GM12873 (cell line): ENCODE measurements at regions not wholly inside any gene's neighbourhood (a gene's known extent, or its start where the extent isn't known, plus 50 kb on each side); places are given as distances from the start of the nearest gene placed in this dataset.

Experiments used
- TF ChIP-seq, protein P1 (sequence below): IDR thresholded peaks from 2 replicates; pipeline ENCODE4 v1.5.1; 2012; ENCODE audit warnings: low read depth, mild to moderate bottlenecking, moderate library complexity, low read length, control low read depth; ENCODE audit not compliant: insufficient read depth; ENCODE audit errors: missing control alignments

DNA sequence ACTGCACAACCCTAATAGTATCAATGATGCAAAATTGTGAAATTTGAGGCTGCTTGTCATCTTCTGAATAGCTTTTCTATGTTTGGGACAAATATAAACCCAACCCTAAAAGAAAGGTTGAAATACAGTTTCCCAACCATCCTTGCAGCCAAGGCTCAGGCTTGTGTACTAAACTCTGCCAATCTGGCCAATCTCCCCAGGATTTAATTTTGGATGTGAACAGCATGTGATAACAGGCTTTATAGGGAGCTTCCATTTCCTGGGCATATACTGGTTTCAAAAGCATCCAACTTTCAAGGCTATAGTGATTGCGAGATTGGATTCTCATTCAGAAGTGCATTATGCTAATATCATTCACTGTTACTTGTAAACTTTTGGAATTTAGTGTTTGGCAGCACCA is 55.7 kb upstream of the MUCL1 start:
- TF ChIP-seq, protein P1, sequence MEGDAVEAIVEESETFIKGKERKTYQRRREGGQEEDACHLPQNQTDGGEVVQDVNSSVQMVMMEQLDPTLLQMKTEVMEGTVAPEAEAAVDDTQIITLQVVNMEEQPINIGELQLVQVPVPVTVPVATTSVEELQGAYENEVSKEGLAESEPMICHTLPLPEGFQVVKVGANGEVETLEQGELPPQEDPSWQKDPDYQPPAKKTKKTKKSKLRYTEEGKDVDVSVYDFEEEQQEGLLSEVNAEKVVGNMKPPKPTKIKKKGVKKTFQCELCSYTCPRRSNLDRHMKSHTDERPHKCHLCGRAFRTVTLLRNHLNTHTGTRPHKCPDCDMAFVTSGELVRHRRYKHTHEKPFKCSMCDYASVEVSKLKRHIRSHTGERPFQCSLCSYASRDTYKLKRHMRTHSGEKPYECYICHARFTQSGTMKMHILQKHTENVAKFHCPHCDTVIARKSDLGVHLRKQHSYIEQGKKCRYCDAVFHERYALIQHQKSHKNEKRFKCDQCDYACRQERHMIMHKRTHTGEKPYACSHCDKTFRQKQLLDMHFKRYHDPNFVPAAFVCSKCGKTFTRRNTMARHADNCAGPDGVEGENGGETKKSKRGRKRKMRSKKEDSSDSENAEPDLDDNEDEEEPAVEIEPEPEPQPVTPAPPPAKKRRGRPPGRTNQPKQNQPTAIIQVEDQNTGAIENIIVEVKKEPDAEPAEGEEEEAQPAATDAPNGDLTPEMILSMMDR, result no peak

DNA sequence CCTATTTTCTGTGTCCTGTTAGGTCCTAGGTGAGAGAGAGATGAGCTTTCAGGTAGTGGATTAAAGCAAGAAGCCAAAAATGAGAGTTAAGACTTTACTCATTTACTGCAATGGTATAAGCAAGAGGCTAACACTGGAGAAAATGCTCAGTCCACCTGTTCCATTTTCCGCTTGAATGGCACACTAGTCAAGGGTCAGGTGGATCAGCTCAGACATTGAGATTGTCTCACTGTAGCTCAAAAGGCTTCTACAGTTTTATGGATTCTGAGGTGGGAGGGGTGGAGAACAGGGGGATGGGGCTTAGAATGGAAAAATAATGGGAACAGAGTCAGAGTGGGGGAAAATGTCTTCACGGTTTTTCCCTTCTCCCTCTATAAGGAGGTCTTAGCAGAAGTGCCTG is 57.3 kb upstream of the MUCL1 start:
- TF ChIP-seq, protein P1, result no peak

DNA sequence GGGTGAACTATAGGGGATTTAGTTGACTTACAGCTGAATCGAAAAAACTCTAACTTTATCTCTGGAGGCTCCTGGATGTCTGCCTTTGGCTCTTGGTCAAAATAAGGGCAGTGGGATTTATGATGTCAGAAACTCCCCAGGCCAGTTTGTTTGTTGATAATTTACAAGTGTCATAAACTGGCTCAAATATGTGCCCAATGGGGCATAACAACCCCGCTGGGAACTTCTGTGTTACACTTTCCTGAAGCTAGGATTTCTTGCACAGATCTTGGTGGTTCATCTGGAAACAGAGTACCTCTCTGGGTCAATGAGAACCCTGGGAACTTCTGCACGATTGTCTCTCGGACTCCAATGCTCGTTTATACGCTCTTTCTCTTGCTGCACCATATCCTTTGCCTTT is 58.7 kb upstream of the MUCL1 start:
- TF ChIP-seq, protein P1, result no peak

DNA sequence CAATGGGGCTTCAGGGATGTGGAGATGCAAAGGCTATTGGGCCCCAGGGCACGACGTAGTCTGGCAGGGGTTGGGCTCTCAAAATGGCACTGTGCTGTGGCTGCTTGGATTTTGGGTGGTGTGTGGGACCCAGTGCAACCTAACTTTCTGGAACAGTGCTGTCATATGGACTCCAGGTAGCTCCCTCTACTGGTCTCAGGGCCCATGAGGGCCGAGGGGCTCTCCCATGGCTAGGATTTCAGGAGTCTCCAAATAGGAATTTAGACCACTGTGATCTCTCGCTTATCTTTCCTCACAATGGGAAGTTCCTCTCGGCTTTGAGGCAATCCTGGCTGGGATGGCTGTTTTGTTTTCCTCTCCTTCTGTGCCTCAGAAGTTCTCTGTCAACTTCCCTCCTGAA is 68.2 kb upstream of the MUCL1 start:
- TF ChIP-seq, protein P1, result no peak

DNA sequence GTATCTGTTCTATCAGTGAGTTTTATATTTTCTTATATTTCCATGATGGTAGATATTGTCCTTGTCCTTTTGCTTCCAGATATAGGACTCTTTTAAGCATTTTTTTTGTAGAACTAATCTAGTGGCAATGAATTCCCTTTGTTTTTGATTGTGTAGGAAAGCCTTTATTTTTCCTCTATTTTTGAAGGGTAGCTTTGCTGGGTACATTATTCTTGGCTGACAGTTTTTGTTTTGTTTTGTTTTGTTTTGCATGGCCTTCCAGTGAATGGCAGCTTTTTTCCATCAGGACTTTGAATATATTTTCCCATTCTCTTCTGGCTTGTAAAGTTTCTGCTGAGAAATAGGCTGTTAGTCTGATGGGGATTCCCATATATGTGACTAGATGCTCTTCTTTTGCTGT is 70.2 kb upstream of the MUCL1 start:
- TF ChIP-seq, protein P1, result no peak

DNA sequence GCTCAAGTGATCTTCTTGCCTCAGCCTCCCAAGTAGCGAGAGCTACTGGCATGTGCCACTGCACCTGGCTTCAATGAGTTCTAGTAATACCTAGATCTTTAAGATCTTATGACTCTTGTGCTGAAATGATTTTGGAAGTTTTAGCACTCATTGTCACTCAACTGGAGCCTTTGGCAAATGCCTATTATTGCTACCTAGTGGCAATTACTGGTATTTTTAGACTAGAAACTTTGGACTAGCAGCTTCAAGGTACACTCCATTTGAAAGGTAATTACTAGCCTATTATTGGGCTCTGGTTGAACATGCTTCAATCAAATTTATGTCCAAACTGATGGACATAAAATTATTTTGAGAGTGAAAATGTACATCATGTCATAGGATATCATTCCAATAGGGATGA is 80.7 kb upstream of the MUCL1 start:
- TF ChIP-seq, protein P1, result no peak

DNA sequence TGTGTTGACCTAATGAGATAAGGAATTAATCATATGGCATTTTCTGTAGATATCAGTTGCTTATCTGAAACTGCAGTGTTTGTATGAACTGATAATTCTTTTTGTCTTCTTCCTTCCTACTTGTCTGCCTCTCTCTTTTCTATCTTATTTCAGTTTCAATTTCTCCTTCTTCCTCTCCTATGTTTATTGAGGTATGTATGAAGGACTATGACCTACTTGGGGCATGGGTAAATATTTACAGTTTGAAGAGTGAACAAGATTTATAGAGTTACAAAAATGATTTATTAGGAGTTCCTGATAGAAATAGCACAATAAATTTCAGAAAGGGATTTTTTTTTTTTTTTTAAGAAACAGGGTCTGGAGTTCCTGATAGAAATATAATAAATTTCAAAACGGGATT is 88.7 kb upstream of the MUCL1 start:
- TF ChIP-seq, protein P1, result no peak
